Right lobe of liver (tissue), 6 donors: ENCODE measurements at regions not wholly inside any gene's neighbourhood (a gene's known extent, or its start where the extent isn't known, plus 50 kb on each side); places are given as distances from the start of the nearest gene placed in this dataset.
A peak's percentile ranks its signal among the peaks of the same experiment; 100 is the strongest.

Experiments used
- ATAC-seq, 4 donors: fragments of 200-7000 bp; cut with Tn5 transposase; one replicate each; pipeline ENCODE4 v1.9.1; 2020; ENCODE audit warnings: mild to moderate bottlenecking in 4 of 4, moderate library complexity in 4 of 4
- DNase-seq, 3 donors: peaks; one replicate each; pipeline ENCODE4 v3.0.0-alpha.2; 2020
- H3K27ac ChIP-seq, 3 donors: fragments of 200-600 bp; one replicate each; pipeline ENCODE4 v1.8.0; 2022
- H3K27me3 ChIP-seq, 2 donors: fragments of 200-600 bp; one replicate each; pipeline ENCODE4 v1.8.0; 2022
- H3K36me3 ChIP-seq, 4 donors: fragments of 200-600 bp; sonication (generic) in 1 of 4; one replicate each; pipeline versions ENCODE4 v1.5.1 to v1.8.0; 2017 to 2022; ENCODE audit warnings: control low read depth in 1 of 4
- H3K4me1 ChIP-seq, 4 donors: fragments of 200-600 bp; sonication (generic) in 1 of 4; one replicate each; pipeline versions ENCODE4 v1.5.1 to v1.8.0; 2017 to 2022; ENCODE audit warnings: control low read depth in 1 of 4
- H3K4me3 ChIP-seq, 3 donors: fragments of 200-600 bp; one replicate each; pipeline ENCODE4 v1.8.0; 2022
- H3K9me3 ChIP-seq, 4 donors: fragments of 200-600 bp; sonication (generic) in 1 of 4; one replicate each; pipeline versions ENCODE4 v1.5.1 to v1.8.0; 2017 to 2022; ENCODE audit warnings: control low read depth in 1 of 4
- CTCF ChIP-seq, 4 donors: fragments of 200-600 bp in 3 of 4; fragments of 450-650 bp in 1 of 4; IDR thresholded peaks; one replicate each; pipeline versions ENCODE4 v1.5.1 to v1.8.0; 2016 to 2022; ENCODE audit warnings: antibody characterized with exemption in 4 of 4, mild to moderate bottlenecking in 2 of 4
- POLR2A ChIP-seq: fragments of 450-650 bp; IDR thresholded peaks from one replicate; pipeline ENCODE4 v1.6.1; 2017; ENCODE audit warnings: antibody characterized with exemption, mild to moderate bottlenecking
- WGBS: methylation state at CpG from one replicate; pipeline ENCODE4 v1.1.6; 2018; ENCODE audit warnings: low coverage, low lambda C conversion rate; ENCODE audit not compliant: insufficient coverage; ENCODE audit errors: missing lambda C conversion rate; 5-methylcytosine and 5-hydroxymethylcytosine counted together
- intact Hi-C, 2 donors: fragments of 100-400 bp; cut with DNase I; formaldehyde crosslinking; loops; one replicate each; pipeline versions ENCODE4 v1.11.2 to v1.14.1; 2022
- donor health status: DM: no; HTN: yes; CAD: no.
- donor health status: DM: no; HTN: no; CAD: no.
- donor health status: DM: no; HTN: no; CAD: no.
- donor health status: DM: no; HTN: yes; CAD: no.
- donor health status: DM: no; HTN: yes; CAD: no.

- H3K36me3 ChIP-seq, result no peaks in the 10 kb centered on the region
- peak; percentile 90 to 93 (median 91) for DNase-seq
- TF ChIP-seq POLR2A, result peak; percentile 40
- peak in 1 of 4 donors; percentile 38 for TF ChIP-seq CTCF (IDR thresholded peaks at IDR 0.05)
- 0% methylated on average over 10 of the region's 103 CpGs for WGBS
- peak overlapping the region in 1 of 3 donors; percentile 48 for H3K27ac ChIP-seq
- no peaks in the 10 kb centered on the region for H3K9me3 ChIP-seq
- peak; percentile 83 to 95 (median 86) for ATAC-seq
- no peaks in the 10 kb centered on the region for H3K27me3 ChIP-seq
- intact Hi-C loops, result no loop called here
- peak overlapping the region; percentile 53 to 63 (median 57) for H3K4me3 ChIP-seq
- peaks cover 0 to 33% (median 14%) of the 10 kb centered on the region in 4 donors for H3K4me1 ChIP-seq
Measured at GRCh38 chr11:129279326-129280026, 87.4 kb upstream of the ARHGAP32 start.

GRCh38 chr11:129278586-129279319, 86.6 kb upstream of the ARHGAP32 start:
- WGBS, result 0% methylated on average over 3 of the region's 109 CpGs
- intact Hi-C loops, result no loop called here
- Histone ChIP-seq H3K27me3 (no peaks in the 10 kb centered on the region), H3K4me1 (peaks cover 0 to 41% (median 18%) of the 10 kb centered on the region in 4 donors), H3K4me3 (peak overlapping the region; percentile 54 to 63 (median 55)), H3K9me3 (no peaks in the 10 kb centered on the region), H3K27ac (peak overlapping the region in 1 of 3 donors; percentile 48), H3K36me3 (no peaks in the 10 kb centered on the region)
- DNase-seq, result peak; percentile 28 to 56 (median 50)
- ATAC-seq, result peak; percentile 5 to 39 (median 24)
- TF ChIP-seq POLR2A (no peak), CTCF (IDR thresholded peaks at IDR 0.05) (no peak)

- intact Hi-C loops, result no loop called here
- Histone ChIP-seq H3K4me1 (peaks cover 0 to 55% (median 21%) of the 10 kb centered on the region in 4 donors), H3K36me3 (no peaks in the 10 kb centered on the region), H3K4me3 (no peak overlapping the region), H3K27ac (peak overlapping the region in 1 of 3 donors; percentile 43), H3K9me3 (no peaks in the 10 kb centered on the region), H3K27me3 (no peaks in the 10 kb centered on the region)
- ATAC-seq, result no peak
- TF ChIP-seq CTCF (IDR thresholded peaks at IDR 0.05), result no peak
- TF ChIP-seq POLR2A, result no peak
- 45% methylated on average over 7 of the region's 8 CpGs for WGBS
- DNase-seq, result no peak
Measured at GRCh38 chr11:129277198-129277843, 85.2 kb upstream of the ARHGAP32 start.

- H3K4me3 ChIP-seq, result peak overlapping the region in 1 of 3 donors; percentile 9
- peaks cover 0 to 63% (median 26%) of the 10 kb centered on the region in 4 donors for H3K4me1 ChIP-seq
- intact Hi-C loops, result no loop called here
- ATAC-seq, result peak; percentile 26 to 74 (median 52)
- TF ChIP-seq POLR2A (no peak), CTCF (IDR thresholded peaks at IDR 0.05) (no peak)
- WGBS, result 32% methylated on average over 3 of the region's 3 CpGs
- H3K36me3 ChIP-seq, result no peaks in the 10 kb centered on the region
- H3K9me3 ChIP-seq, result no peaks in the 10 kb centered on the region
- peak overlapping the region in 2 of 3 donors; percentile 39 to 43 for H3K27ac ChIP-seq
- DNase-seq, result peak; percentile 27 to 84 (median 75)
- no peaks in the 10 kb centered on the region for H3K27me3 ChIP-seq
Measured at GRCh38 chr11:129275828-129276227, 83.7 kb upstream of the ARHGAP32 start.
